GM21723 (cell line): ENCODE measurements at regions not wholly inside any gene's neighbourhood (a gene's known extent, or its start where the extent isn't known, plus 50 kb on each side); places are given as distances from the start of the nearest gene placed in this dataset.
"Not testable (repeated sequence)": the region's sequence is repeated elsewhere in the genome, so short reads cannot be mapped to it uniquely, and the experiment has no call there.

Source experiments
- ATAC-seq: cut with Tn5 transposase; IDR thresholded peaks from one replicate; pipeline ENCODE4 v1.9.1; 2021; ENCODE audit warnings: mild to moderate bottlenecking, moderate library complexity; ENCODE audit not compliant: unreplicated experiment

GRCh38 chr12:127130506-127131124, 1136.4 kb upstream of the TMEM132C start:
- ATAC-seq, result no peak

- no peak for ATAC-seq
Observed at GRCh38 chr12:127133675-127134335, 1133.2 kb upstream of the TMEM132C start.

- ATAC-seq, result not testable (repeated sequence)
Observed at GRCh38 chr12:127140864-127141484, 1126.0 kb upstream of the TMEM132C start.

GRCh38 chr12:127143020-127143419, 1124.0 kb upstream of the TMEM132C start:
- no peak for ATAC-seq

- ATAC-seq, result no peak
Observed at GRCh38 chr12:127144770-127145169, 1122.2 kb upstream of the TMEM132C start.

- ATAC-seq, result no peak
Observed at GRCh38 chr12:127145241-127145928, 1121.6 kb upstream of the TMEM132C start.

GRCh38 chr12:127145929-127146789, 1120.8 kb upstream of the TMEM132C start:
- ATAC-seq, result no peak

- ATAC-seq, result no peak
Observed at GRCh38 chr12:127146991-127147718, 1119.8 kb upstream of the TMEM132C start.

- no peak for ATAC-seq
Observed at GRCh38 chr12:127147724-127148123, 1119.2 kb upstream of the TMEM132C start.

- ATAC-seq, result no peak
Observed at GRCh38 chr12:127148318-127148717, 1118.7 kb upstream of the TMEM132C start.

- ATAC-seq, result peak; percentile 11
Observed at GRCh38 chr12:127149226-127149964, 1117.6 kb upstream of the TMEM132C start.

GRCh38 chr12:127150028-127150427, 1116.9 kb upstream of the TMEM132C start:
- ATAC-seq, result peak; percentile 66

- ATAC-seq, result no peak
Observed at GRCh38 chr12:127150479-127150878, 1116.5 kb upstream of the TMEM132C start.

- ATAC-seq, result no peak
Observed at GRCh38 chr12:127150956-127151355, 1116.0 kb upstream of the TMEM132C start.

GRCh38 chr12:127153996-127154395, 1113.0 kb upstream of the TMEM132C start:
- ATAC-seq, result no peak

GRCh38 chr12:127154830-127155229, 1112.1 kb upstream of the TMEM132C start:
- not testable (repeated sequence) for ATAC-seq

GRCh38 chr12:127155935-127156619, 1110.9 kb upstream of the TMEM132C start:
- ATAC-seq, result not testable (repeated sequence)

GRCh38 chr12:127157501-127158366, 1109.2 kb upstream of the TMEM132C start:
- ATAC-seq, result not testable (repeated sequence)
